Activated B cell treated with CpG ODN at 0.5 μM for 24 hours (primary cell): ENCODE measurements at regions not wholly inside any gene's neighbourhood (a gene's known extent, or its start where the extent isn't known, plus 50 kb on each side); places are given as distances from the start of the nearest gene placed in this dataset.

Experiments used
- ATAC-seq: fragments of 200-7000 bp; cut with Tn5 transposase; one replicate; pipeline ENCODE4 v1.10.0; 2021; ENCODE audit warnings: low read depth, mild to moderate bottlenecking, moderate library complexity
- CTCF ChIA-PET: fragments of 350-600 bp; sonication (Branson Sonifier 250); formaldehyde crosslinking; loops from one replicate; lab custom pipeline; 2021; ENCODE audit warnings: antibody characterized with exemption; lab: Charles Lee
- POLR2A ChIA-PET: fragments of 350-600 bp; sonication (Branson Sonifier 250); formaldehyde crosslinking; loops from one replicate; lab custom pipeline; 2021; ENCODE audit warnings: antibody characterized with exemption; lab: Charles Lee
- DNase-seq: peaks from one replicate; pipeline ENCODE4 v3.0.0; 2022
- H3K27ac Mint-ChIP-seq: one replicate; pipeline ENCODE4 v1.8.0; 2020; ENCODE audit warnings: mixed read lengths
- H3K27me3 Mint-ChIP-seq: one replicate; pipeline ENCODE4 v1.8.0; 2021; ENCODE audit warnings: mixed read lengths
- H3K36me3 Mint-ChIP-seq: one replicate; pipeline ENCODE4 v1.8.0; 2021; ENCODE audit warnings: low read depth, mixed read lengths
- H3K4me1 Mint-ChIP-seq: one replicate; pipeline ENCODE4 v1.8.0; 2021; ENCODE audit warnings: mixed read lengths
- H3K4me3 Mint-ChIP-seq: one replicate; pipeline ENCODE4 v1.8.0; 2020; ENCODE audit warnings: mild to moderate bottlenecking, mixed read lengths
- H3K9me3 Mint-ChIP-seq: one replicate; pipeline ENCODE4 v1.8.0; 2020; ENCODE audit warnings: mixed read lengths
- intact Hi-C: fragments of 100-400 bp; cut with micrococcal nuclease; formaldehyde crosslinking; loops from one replicate; pipeline ENCODE4 v1.15.1; 2024
- TF ChIP-seq, protein P1 (sequence below): fragments of 200-600 bp; IDR thresholded peaks from one replicate; pipeline ENCODE4 v1.8.0; 2022; ENCODE audit warnings: antibody characterized with exemption, mild to moderate bottlenecking

DNA sequence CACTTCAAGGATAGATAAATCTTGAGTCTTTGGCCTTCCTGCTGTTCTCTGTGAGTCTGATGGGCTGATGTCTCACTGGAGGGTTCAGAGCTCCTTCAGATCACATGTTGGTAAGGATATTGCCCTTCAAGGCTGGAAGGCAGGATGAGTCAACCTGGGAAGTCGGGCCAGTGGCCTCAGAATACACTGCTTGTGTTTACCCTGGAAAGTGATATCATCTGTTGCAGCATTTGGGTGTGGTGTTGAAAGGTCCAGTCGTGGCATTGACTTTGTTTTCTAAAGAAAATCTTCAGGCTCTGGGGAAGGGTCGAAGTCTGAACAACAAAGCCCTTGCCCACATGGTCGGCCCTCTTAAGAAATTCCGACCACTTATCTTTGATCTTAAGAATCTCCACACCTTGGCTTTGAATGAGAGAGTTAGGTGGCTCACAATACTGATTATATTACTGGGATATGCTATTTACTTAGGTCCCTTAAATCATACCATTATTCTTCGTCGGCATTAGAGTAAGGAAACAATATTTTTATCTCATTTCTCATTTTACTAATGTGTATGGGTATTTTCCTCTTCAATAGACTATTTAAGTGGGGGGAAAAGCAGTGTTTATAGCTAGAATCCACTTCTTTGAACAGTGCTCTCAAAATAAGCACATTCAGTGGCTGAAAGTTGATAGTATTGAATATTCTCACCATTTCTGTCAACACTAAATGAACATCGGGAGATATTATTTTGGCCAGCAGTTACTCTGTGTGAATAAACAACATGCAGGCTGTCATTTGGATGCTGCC is 303.9 kb upstream of the RASGRP1 start:
- no peak for DNase-seq
- Mint-ChIP-seq H3K27ac (no peak overlapping the region), H3K9me3 (peaks cover 3% of the 10 kb centered on the region), H3K4me1 (no peaks in the 10 kb centered on the region), H3K27me3 (no peaks in the 10 kb centered on the region), H3K36me3 (no peaks in the 10 kb centered on the region), H3K4me3 (no peak overlapping the region)
- TF ChIP-seq, protein P1, sequence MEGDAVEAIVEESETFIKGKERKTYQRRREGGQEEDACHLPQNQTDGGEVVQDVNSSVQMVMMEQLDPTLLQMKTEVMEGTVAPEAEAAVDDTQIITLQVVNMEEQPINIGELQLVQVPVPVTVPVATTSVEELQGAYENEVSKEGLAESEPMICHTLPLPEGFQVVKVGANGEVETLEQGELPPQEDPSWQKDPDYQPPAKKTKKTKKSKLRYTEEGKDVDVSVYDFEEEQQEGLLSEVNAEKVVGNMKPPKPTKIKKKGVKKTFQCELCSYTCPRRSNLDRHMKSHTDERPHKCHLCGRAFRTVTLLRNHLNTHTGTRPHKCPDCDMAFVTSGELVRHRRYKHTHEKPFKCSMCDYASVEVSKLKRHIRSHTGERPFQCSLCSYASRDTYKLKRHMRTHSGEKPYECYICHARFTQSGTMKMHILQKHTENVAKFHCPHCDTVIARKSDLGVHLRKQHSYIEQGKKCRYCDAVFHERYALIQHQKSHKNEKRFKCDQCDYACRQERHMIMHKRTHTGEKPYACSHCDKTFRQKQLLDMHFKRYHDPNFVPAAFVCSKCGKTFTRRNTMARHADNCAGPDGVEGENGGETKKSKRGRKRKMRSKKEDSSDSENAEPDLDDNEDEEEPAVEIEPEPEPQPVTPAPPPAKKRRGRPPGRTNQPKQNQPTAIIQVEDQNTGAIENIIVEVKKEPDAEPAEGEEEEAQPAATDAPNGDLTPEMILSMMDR: no peak
- ChIA-PET CTCF (no interaction called here), POLR2A (no interaction called here)
- no peak for ATAC-seq
- intact Hi-C loops: no loop called here

DNA sequence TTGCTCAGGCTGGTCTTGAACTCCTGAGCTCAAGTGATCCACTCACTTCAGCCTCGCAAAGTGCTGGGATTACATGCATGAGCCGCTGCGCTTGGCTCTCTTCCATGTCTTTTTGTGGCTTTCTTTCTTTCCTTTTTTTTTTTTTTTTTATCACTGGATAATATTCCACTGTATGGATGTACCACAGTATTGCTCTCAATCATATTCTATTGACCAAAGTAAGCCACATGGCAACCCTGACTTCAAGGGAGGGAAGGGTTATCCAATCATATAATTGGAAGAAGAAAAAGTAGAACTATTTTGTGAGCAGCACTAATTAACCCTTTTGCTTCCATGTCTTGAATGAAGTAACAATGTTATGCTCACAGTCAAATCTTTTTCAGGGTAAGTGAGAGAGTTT is 307.0 kb upstream of the RASGRP1 start:
- ATAC-seq (no peak), DNase-seq (no peak)
- ChIA-PET POLR2A (no interaction called here), CTCF (no interaction called here)
- no peaks in the 10 kb centered on the region for H3K27me3 Mint-ChIP-seq
- H3K27ac Mint-ChIP-seq: no peak overlapping the region
- no peak overlapping the region for H3K4me3 Mint-ChIP-seq
- TF ChIP-seq, protein P1: no peak
- no peaks in the 10 kb centered on the region for H3K36me3 Mint-ChIP-seq
- intact Hi-C loops: no loop called here
- H3K9me3 Mint-ChIP-seq: peaks cover 3% of the 10 kb centered on the region
- H3K4me1 Mint-ChIP-seq: no peaks in the 10 kb centered on the region

DNA sequence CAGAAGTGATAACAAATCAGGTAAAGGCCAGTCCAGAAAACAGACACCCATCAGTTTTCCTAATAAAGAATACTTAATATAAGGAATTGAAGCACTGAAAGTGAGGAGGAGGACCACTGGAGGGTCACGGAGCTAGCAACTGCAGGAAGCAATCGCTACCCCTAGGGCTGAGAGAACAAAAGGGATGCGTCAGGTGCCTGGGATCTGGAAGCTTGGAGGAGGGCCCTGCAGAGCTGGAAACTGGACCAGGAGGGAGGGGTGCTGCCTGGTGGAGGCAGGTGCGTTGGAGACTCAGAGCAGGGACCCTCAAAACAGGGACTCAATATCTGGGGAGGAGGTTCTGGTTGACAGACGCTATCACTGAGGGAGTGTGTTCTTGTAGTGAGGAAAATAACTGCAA is 308.1 kb upstream of the RASGRP1 start:
- ATAC-seq: no peak
- H3K9me3 Mint-ChIP-seq: peaks cover 3% of the 10 kb centered on the region
- intact Hi-C loops: no loop called here
- ChIA-PET CTCF (no interaction called here), POLR2A (no interaction called here)
- H3K27ac Mint-ChIP-seq: no peak overlapping the region
- H3K4me1 Mint-ChIP-seq: no peaks in the 10 kb centered on the region
- TF ChIP-seq, protein P1: no peak
- H3K36me3 Mint-ChIP-seq: no peaks in the 10 kb centered on the region
- DNase-seq: no peak
- H3K27me3 Mint-ChIP-seq: no peaks in the 10 kb centered on the region
- H3K4me3 Mint-ChIP-seq: no peak overlapping the region

DNA sequence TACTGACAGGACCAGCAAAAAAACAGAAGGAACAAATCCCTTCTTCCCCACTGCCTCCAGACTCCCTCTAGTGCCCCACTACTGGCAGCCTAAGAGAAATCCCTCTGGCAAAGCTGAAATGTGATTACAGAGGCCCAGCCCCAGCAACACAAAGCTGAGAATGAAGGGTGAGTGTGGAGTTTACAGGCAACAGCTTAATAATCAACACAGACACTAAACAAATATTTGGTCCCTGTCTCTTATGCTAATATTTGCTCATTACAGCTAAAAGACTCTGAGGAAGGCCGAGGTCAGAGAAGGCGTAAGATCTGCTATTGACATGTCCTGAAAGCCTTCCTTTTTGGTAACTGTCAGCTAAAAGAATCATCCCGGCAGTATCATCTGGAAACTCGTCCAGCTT is 308.5 kb upstream of the RASGRP1 start:
- Mint-ChIP-seq H3K4me3 (no peak overlapping the region), H3K27me3 (no peaks in the 10 kb centered on the region), H3K4me1 (no peaks in the 10 kb centered on the region), H3K27ac (no peak overlapping the region), H3K9me3 (peaks cover 3% of the 10 kb centered on the region), H3K36me3 (no peaks in the 10 kb centered on the region)
- DNase-seq (no peak), ATAC-seq (no peak)
- TF ChIP-seq, protein P1: no peak
- intact Hi-C loops: no loop called here
- ChIA-PET CTCF (no interaction called here), POLR2A (no interaction called here)

DNA sequence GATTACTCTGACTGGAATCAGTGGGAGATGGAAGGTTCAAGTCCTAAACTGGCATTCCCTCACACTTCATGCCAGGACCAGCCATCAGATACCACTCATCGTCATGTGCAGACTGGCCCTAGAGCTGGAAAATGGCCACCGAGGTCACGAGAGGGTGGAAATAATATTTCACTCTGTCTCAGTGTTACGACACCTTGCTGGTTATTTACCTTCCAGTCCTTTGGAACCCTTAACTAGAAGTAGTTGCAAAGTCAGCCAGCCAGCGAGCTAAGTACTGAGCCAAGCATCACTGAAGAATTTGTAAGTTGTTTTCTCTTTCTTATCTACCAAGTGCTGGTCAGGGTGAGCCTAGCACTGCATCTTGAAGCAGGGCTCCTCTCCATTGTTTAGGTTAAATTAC is 309.9 kb upstream of the RASGRP1 start:
- Mint-ChIP-seq H3K27me3 (no peaks in the 10 kb centered on the region), H3K4me3 (no peak overlapping the region), H3K27ac (no peak overlapping the region), H3K4me1 (no peaks in the 10 kb centered on the region), H3K36me3 (no peaks in the 10 kb centered on the region), H3K9me3 (peaks cover 3% of the 10 kb centered on the region)
- CTCF ChIA-PET: no interaction called here
- TF ChIP-seq, protein P1: no peak
- POLR2A ChIA-PET: no interaction called here
- ATAC-seq: no peak
- intact Hi-C loops: no loop called here
- DNase-seq: no peak
